IMR-90 (cell line): ENCODE measurements at regions not wholly inside any gene's neighbourhood (a gene's known extent, or its start where the extent isn't known, plus 50 kb on each side); places are given as distances from the start of the nearest gene placed in this dataset.
A peak's percentile ranks its signal among the peaks of the same experiment; 100 is the strongest.

Experiments
- CEBPB ChIP-seq: IDR thresholded peaks from 2 replicates; pipeline ENCODE4 v1.6.1; 2012; ENCODE audit warnings: low read depth, low read length, improper control_type of control experiment
- FOS ChIP-seq: fragments of 150-350 bp; IDR thresholded peaks from 2 replicates; pipeline ENCODE4 v1.6.1; 2016; ENCODE audit warnings: low read depth, low read length
- MAFK ChIP-seq: IDR thresholded peaks from 2 replicates; pipeline ENCODE4 v1.6.1; 2012; ENCODE audit warnings: low read depth, low read length, improper control_type of control experiment
- MAZ ChIP-seq: IDR thresholded peaks from 2 replicates; pipeline ENCODE4 v1.6.1; 2012; ENCODE audit warnings: low read depth, mild to moderate bottlenecking, low read length, improper control_type of control experiment, moderate library complexity, borderline replicate concordance
- MXI1 ChIP-seq: IDR thresholded peaks from 2 replicates; pipeline ENCODE4 v1.6.1; 2012; ENCODE audit warnings: low read depth, mild to moderate bottlenecking, low read length, moderate library complexity, borderline replicate concordance
- POLR2A ChIP-seq: IDR thresholded peaks from 2 replicates; pipeline ENCODE4 v1.6.1; 2012; ENCODE audit warnings: mild to moderate bottlenecking, low read depth, low read length
- RAD21 ChIP-seq: IDR thresholded peaks from 2 replicates; pipeline ENCODE4 v1.6.1; 2012; ENCODE audit warnings: low read length, improper control_type of control experiment
- RCOR1 ChIP-seq: IDR thresholded peaks from 2 replicates; pipeline ENCODE4 v1.6.1; 2012; ENCODE audit warnings: mild to moderate bottlenecking, low read length, improper control_type of control experiment; ENCODE audit not compliant: insufficient replicate concordance
- RFX5 ChIP-seq: IDR thresholded peaks from 2 replicates; pipeline ENCODE4 v1.8.0; 2012; ENCODE audit warnings: low read depth, mild to moderate bottlenecking, low read length, moderate library complexity
- SMC3 ChIP-seq: fragments of 150-350 bp; IDR thresholded peaks from 2 replicates; pipeline ENCODE4 v1.6.1; 2016; ENCODE audit warnings: low read depth, mild to moderate bottlenecking, antibody characterized with exemption, low read length, moderate library complexity
- TF ChIP-seq, protein P1 (sequence below): conservative IDR thresholded peaks from 2 replicates; pipeline ENCODE4 v1.5.1; 2012; ENCODE audit warnings: mild to moderate bottlenecking, low read depth, low read length, improper control_type of control experiment
- TF ChIP-seq, protein P2 (sequence below): fragments of 150-350 bp; IDR thresholded peaks from 2 replicates; pipeline ENCODE4 v1.6.1; 2017; ENCODE audit warnings: mild to moderate bottlenecking, antibody characterized with exemption, low read length, low read depth

DNA sequence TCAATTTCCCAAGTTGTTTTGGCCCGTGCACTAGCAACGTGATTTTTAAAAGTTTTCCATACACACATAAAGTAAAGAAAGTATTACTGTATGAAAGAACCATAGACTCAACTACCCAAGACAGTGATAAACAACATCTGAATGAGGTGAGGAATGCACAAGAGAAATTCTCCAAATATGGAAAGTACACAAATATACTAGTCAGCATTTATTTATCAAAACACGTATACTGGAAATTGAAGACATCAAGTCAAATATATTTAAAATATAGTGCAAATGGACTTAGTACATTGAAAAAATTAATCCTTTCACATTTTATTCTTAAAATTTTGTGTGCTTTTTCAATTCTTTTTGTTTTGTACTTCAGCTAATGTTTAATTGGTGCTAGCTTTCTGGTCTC lies 143.6 kb downstream of the ARL4A start:
- TF ChIP-seq, protein P1, sequence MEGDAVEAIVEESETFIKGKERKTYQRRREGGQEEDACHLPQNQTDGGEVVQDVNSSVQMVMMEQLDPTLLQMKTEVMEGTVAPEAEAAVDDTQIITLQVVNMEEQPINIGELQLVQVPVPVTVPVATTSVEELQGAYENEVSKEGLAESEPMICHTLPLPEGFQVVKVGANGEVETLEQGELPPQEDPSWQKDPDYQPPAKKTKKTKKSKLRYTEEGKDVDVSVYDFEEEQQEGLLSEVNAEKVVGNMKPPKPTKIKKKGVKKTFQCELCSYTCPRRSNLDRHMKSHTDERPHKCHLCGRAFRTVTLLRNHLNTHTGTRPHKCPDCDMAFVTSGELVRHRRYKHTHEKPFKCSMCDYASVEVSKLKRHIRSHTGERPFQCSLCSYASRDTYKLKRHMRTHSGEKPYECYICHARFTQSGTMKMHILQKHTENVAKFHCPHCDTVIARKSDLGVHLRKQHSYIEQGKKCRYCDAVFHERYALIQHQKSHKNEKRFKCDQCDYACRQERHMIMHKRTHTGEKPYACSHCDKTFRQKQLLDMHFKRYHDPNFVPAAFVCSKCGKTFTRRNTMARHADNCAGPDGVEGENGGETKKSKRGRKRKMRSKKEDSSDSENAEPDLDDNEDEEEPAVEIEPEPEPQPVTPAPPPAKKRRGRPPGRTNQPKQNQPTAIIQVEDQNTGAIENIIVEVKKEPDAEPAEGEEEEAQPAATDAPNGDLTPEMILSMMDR = no peak
- TF ChIP-seq MAZ (no peak), RAD21 (no peak), MAFK (peak; percentile 86), SMC3 (no peak), POLR2A (no peak), MXI1 (no peak), RFX5 (no peak), CEBPB (no peak), RCOR1 (no peak), FOS (no peak)
- TF ChIP-seq, protein P2, sequence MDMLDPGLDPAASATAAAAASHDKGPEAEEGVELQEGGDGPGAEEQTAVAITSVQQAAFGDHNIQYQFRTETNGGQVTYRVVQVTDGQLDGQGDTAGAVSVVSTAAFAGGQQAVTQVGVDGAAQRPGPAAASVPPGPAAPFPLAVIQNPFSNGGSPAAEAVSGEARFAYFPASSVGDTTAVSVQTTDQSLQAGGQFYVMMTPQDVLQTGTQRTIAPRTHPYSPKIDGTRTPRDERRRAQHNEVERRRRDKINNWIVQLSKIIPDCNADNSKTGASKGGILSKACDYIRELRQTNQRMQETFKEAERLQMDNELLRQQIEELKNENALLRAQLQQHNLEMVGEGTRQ = no peak
